Hepatocyte (in vitro differentiated cells): ENCODE measurements at regions not wholly inside any gene's neighbourhood (a gene's known extent, or its start where the extent isn't known, plus 50 kb on each side); places are given as distances from the start of the nearest gene placed in this dataset.

Experiments
- EZH2 ChIP-seq: fragments of 200-600 bp; sonication (generic); IDR thresholded peaks from 2 replicates; pipeline ENCODE4 v1.6.1; 2016; ENCODE audit warnings: antibody characterized with exemption, mild to moderate bottlenecking, borderline replicate concordance
- EZH2phosphoT487 ChIP-seq: fragments of 200-600 bp; sonication (generic); IDR thresholded peaks from one replicate; pipeline ENCODE4 v1.6.1; 2018; ENCODE audit warnings: antibody characterized with exemption, mild to moderate bottlenecking, low read depth, moderate library complexity; ENCODE audit not compliant: unreplicated experiment, severe bottlenecking
- TF ChIP-seq, protein P1 (sequence below): fragments of 200-600 bp; sonication (generic); IDR thresholded peaks from 2 replicates; pipeline ENCODE4 v1.5.1; 2016; ENCODE audit warnings: antibody characterized with exemption, mild to moderate bottlenecking; ENCODE audit not compliant: poor library complexity

DNA sequence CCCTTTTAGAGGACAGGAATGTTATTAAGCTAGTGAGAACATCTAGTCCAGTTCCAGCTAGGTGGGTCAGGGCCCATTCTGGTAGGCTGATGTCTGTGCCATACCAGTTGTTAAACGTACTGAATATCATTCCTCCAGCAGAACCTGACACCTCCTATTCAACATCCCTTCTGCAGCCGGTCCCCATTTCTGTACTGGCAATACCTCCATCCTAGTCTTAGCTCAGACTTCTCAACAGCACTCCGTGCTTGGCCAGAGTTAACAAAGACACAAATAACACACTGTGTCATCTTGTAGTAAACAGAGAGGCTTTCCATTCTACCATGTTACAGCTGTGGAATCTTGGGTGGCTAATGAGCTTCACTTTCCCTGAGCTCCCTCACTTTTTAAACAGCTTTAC, 94.3 kb upstream of the PDE3A start:
- TF ChIP-seq, protein P1, sequence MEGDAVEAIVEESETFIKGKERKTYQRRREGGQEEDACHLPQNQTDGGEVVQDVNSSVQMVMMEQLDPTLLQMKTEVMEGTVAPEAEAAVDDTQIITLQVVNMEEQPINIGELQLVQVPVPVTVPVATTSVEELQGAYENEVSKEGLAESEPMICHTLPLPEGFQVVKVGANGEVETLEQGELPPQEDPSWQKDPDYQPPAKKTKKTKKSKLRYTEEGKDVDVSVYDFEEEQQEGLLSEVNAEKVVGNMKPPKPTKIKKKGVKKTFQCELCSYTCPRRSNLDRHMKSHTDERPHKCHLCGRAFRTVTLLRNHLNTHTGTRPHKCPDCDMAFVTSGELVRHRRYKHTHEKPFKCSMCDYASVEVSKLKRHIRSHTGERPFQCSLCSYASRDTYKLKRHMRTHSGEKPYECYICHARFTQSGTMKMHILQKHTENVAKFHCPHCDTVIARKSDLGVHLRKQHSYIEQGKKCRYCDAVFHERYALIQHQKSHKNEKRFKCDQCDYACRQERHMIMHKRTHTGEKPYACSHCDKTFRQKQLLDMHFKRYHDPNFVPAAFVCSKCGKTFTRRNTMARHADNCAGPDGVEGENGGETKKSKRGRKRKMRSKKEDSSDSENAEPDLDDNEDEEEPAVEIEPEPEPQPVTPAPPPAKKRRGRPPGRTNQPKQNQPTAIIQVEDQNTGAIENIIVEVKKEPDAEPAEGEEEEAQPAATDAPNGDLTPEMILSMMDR: no peak
- no peak for TF ChIP-seq EZH2
- TF ChIP-seq EZH2phosphoT487: no peak
